ENCODE measurements at regions not wholly inside any gene's neighbourhood (a gene's known extent, or its start where the extent isn't known, plus 50 kb on each side); places are given as distances from the start of the nearest gene placed in this dataset.

GRCh38 chr7:12133865-12134264 lies 77.2 kb upstream of the TMEM106B start:
- DNase-seq = no peak

DNA sequence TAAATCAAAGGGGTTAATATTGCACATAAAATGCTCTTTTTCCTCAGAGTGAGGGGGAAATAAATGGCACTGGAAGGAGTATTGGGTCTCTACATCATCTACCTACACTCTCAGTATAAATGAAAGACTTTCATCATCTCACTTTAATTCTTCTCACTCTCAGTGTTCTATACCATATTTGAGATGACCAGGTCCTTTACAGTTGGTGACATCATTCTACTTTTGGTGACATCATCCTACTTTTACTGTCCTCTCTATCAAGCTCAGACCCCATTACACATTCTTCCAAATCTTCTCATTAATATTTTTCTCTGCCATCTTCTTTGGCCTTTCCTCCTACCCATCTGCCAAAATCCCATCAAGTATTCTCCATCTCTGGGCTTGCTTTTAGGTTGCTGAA lies 74.6 kb upstream of the TMEM106B start:
- DNase-seq = no peak

- DNase-seq = no peak
These were observed 73.8 kb upstream of the TMEM106B start for GRCh38 chr7:12137283-12137682.

DNA sequence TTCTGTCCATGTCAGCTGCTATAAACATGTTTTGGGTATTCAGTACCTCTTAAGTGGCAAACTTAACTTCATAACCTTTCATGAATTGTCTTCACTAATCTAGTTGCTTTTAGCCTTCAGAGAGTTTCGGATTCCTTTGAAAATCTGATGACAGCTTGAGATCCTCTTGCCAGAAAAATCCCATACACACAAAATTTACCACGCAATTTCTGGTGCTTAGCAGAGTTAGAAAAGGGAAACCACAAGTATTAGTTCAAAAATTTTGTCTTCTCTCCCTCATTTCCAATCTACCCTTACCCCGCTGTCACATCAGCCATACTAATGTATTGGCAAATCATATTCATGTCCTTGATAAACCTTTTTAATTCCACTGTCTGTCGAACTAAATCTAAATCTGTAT lies 72.7 kb upstream of the TMEM106B start:
- no peak for DNase-seq

GRCh38 chr7:12139416-12139815 lies 71.7 kb upstream of the TMEM106B start:
- no peak for DNase-seq

GRCh38 chr7:12146813-12147212 lies 64.3 kb upstream of the TMEM106B start:
- no peak for DNase-seq

DNA sequence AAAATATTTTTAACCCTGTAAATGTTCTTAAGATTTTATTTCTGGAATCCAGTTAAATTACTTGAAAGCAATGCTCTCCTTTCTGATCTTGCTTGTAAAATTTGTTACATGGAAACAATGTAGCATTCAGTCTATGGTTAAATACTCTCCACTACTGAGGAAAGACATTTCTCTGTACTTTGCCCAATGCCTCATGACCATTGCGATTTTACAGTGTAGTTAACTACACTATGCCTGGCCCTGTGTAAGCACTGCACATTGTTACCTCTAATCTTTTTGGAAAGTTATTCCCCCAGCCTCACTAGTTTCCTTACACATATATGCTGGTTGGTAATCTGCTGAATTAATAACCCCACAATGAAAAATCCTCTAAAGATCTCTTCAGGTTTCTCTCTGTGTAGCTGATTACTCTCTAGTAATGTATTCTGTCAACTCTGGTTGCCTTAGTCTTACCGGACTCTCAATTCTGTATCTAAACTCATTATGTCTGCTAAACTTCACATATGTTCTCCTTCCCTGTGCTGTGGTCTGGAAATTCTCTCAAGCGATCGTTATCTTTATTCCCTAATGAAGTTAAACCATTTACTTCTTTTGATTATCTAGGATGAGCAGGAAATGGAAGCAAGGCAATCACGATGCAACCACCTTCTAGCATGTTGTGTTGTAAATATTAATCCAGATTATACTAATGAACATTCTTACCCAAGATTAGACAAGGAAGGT lies 58.7 kb upstream of the TMEM106B start:
- no peak for DNase-seq

DNA sequence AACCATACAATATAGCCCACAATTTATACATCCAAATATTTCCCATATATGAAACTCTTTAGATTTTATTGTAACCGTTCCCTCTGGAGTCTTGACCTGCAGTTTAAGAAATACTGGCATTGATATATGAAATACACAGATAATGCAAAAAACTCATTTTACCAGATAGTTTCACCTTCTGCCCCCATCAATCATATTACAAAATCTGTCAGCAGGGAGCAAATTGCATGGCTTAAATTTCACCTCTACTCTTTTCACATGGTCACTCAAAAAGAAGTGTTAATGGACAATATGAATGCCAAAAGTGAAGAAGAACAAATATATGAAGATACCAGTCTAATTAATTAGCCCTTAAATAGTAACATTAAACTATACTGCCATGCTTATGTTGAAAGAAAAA lies 57.0 kb upstream of the TMEM106B start:
- no peak for DNase-seq

DNA sequence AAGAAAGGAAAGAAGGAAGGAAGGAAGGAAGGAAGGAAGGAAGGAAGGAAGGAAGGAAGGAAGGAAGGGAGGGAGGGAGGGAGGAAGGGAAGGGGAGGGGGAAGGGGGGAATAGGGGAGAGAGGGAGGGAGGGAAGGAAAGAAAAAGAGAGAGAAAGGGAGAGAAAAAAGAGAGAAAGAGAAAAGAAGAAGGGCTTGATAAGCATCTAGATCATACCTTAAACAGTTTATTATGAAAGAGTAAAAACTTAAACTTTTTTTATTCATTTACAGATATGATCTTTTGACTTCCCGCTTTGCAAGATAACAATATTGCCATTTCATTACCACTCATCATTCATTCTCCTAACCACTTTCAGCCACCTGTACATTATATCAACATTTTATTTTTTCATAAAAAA lies 53.6 kb upstream of the TMEM106B start:
- no peak for DNase-seq

- no peak for DNase-seq
These were observed 52.6 kb upstream of the TMEM106B start for GRCh38 chr7:12158334-12159060.

GRCh38 chr7:12161146-12161545 lies 49.9 kb upstream of the TMEM106B start:
- DNase-seq = no peak

All from effector CD4-positive, alpha-beta T cell (primary cell).